D721Med (cell line): ENCODE measurements at regions not wholly inside any gene's neighbourhood (a gene's known extent, or its start where the extent isn't known, plus 50 kb on each side); places are given as distances from the start of the nearest gene placed in this dataset.

Experiments
- DNase-seq: peaks from one replicate; pipeline ENCODE4 v3.0.0; 2011; ENCODE audit warnings: low spot score; ENCODE audit not compliant: insufficient read length
- FAIRE-seq: peaks from 2 replicates; lab custom pipeline; 2011; peaks lifted over from hg19 to GRCh38; lab: Jason Lieb, UNC
- CTCF ChIP-seq: IDR thresholded peaks from 2 replicates; pipeline ENCODE4 v1.5.1; 2012; ENCODE audit warnings: mild to moderate bottlenecking, control low read depth; ENCODE audit not compliant: insufficient read depth; ENCODE audit errors: missing control alignments

GRCh38 chr5:152259702-152260101 lies 145.4 kb downstream of the NMUR2 start:
- no peak for TF ChIP-seq CTCF
- no peak for FAIRE-seq

DNA sequence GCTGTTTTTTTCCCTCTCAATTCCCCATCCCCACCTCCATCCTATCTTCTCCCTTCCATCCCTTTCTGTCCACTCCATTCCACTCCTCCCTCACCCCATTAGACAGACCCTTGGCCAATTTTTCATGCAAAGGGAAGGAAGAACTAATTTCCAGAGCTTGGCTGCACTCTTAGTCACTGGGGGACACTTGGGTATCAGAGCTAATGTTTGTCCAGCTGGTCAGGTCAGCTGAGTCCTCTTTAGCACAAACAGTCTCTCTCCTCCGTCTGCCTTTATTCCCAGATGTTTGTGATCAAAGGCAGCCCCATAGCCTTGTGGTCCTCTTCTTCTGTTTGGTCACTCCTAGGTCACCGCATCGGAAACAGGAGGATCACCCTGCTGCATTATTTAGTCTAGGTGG lies 148.5 kb downstream of the NMUR2 start:
- DNase-seq, result no peak
- TF ChIP-seq CTCF, result no peak
- FAIRE-seq, result no peak

More at GRCh38 chr5:152259702-152260101, 145.4 kb downstream of the NMUR2 start:
- no peak for DNase-seq

DNA sequence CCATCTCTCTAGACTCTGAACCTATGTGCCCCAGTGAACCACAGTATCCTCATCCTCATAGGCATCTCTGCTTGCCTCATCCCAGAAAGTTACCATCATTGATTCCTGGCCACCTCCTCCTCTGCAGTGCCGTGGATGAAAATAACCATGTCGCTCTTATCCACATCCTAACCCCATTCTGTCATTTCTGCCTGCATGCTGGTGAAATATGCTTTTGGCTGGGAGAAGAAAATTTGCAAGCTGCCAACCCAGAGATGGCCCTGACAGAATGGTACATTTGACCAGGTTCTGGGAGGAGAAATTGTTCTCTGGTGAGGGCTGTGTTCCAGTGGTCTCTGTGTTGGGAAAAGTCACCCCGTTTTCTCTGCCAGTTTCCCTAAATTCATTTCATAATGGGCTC lies 149.7 kb downstream of the NMUR2 start:
- TF ChIP-seq CTCF, result no peak
- DNase-seq, result no peak
- no peak for FAIRE-seq

- TF ChIP-seq CTCF, result no peak
- FAIRE-seq, result no peak
- DNase-seq, result no peak
Observed at GRCh38 chr5:152247850-152248385, 157.2 kb downstream of the NMUR2 start.

GRCh38 chr5:152246401-152246800 lies 158.7 kb downstream of the NMUR2 start:
- TF ChIP-seq CTCF, result no peak
- FAIRE-seq, result no peak
- no peak for DNase-seq

DNA sequence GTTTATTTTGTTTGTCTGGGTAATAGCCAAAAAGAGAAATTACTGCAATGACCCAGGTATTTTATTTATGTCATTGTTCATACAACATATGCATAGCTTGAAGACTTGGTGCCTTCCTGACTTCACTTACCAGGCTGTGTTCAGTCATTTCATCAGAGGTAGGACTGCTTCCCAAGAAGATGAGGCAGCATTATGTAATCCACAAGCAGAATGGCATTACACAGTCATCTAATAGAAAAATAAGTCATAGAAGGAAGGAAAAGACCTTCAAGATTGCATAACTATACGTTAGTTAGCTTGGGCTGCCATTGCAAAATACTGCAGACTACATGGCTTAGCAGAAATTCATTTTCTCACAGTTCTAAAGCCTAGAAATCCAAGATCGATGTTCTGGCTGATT lies 167.5 kb downstream of the NMUR2 start:
- no peak for FAIRE-seq
- DNase-seq, result no peak
- no peak for TF ChIP-seq CTCF

DNA sequence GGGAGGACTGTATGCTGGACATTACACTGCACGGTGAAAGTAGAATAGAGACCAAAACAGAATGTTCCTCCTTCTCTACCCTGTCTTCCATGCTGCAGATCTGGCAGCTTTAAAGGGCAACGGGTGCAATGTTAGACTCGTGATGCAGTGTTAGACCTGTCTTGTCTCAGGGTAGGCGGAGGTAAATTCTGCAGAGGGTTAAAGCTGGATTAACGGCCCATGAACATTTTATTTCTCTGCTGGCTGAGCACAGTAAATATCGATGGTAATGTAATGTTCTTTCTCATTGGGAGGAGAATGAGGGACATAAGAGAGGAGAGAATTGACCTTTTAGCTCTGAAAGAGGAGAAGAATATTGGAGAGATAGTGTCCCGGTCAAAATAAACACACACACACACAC lies 178.9 kb downstream of the NMUR2 start:
- FAIRE-seq, result no peak
- DNase-seq, result no peak
- TF ChIP-seq CTCF, result no peak
